Activated T-cell treated with anti-CD3 and anti-CD28 coated beads, Interleukin-2, amount 50 U/mL, for 24 hours (primary cell): ENCODE measurements at regions not wholly inside any gene's neighbourhood (a gene's known extent, or its start where the extent isn't known, plus 50 kb on each side); places are given as distances from the start of the nearest gene placed in this dataset.

Experiments used
- DNase-seq: peaks from one replicate; pipeline ENCODE4 v3.0.0-alpha.2; 2020
- H3K27ac Mint-ChIP-seq: 2 replicates; pipeline ENCODE4 v1.8.0; 2020; ENCODE audit warnings: mild to moderate bottlenecking, mixed read lengths
- H3K27me3 Mint-ChIP-seq: 2 replicates; pipeline ENCODE4 v1.8.0; 2020; ENCODE audit warnings: mixed read lengths
- H3K36me3 Mint-ChIP-seq: 2 replicates; pipeline ENCODE4 v1.8.0; 2020; ENCODE audit warnings: low read depth, mixed read lengths
- H3K4me1 Mint-ChIP-seq: 2 replicates; pipeline ENCODE4 v1.8.0; 2020; ENCODE audit warnings: low read depth, mixed read lengths
- H3K4me3 Mint-ChIP-seq: 2 replicates; pipeline ENCODE4 v1.8.0; 2020; ENCODE audit warnings: mild to moderate bottlenecking, moderate library complexity, mixed read lengths
- H3K9me3 Mint-ChIP-seq: 2 replicates; pipeline ENCODE4 v1.8.0; 2020; ENCODE audit warnings: mixed read lengths

- Mint-ChIP-seq H3K36me3 (no peaks in the 10 kb centered on the region), H3K27me3 (peaks cover 3% of the 10 kb centered on the region), H3K9me3 (no peaks in the 10 kb centered on the region), H3K4me1 (no peaks in the 10 kb centered on the region), H3K27ac (no peak overlapping the region), H3K4me3 (no peak overlapping the region)
- DNase-seq = no peak
These were observed 101.6 kb downstream of the RPL22L1 start for GRCh38 chr3:170768334-170768801.

GRCh38 chr3:170767576-170767941 is 102.4 kb downstream of the RPL22L1 start:
- Mint-ChIP-seq H3K27ac (no peak overlapping the region), H3K9me3 (no peaks in the 10 kb centered on the region), H3K27me3 (peaks cover 3% of the 10 kb centered on the region), H3K36me3 (no peaks in the 10 kb centered on the region), H3K4me3 (no peak overlapping the region), H3K4me1 (no peaks in the 10 kb centered on the region)
- no peak for DNase-seq

GRCh38 chr3:170766823-170767575 is 103.0 kb downstream of the RPL22L1 start:
- H3K9me3 Mint-ChIP-seq = no peaks in the 10 kb centered on the region
- H3K27ac Mint-ChIP-seq = no peak overlapping the region
- H3K27me3 Mint-ChIP-seq = peaks cover 3% of the 10 kb centered on the region
- no peaks in the 10 kb centered on the region for H3K4me1 Mint-ChIP-seq
- DNase-seq = no peak
- H3K36me3 Mint-ChIP-seq = no peaks in the 10 kb centered on the region
- H3K4me3 Mint-ChIP-seq = no peak overlapping the region

- Mint-ChIP-seq H3K9me3 (no peaks in the 10 kb centered on the region), H3K27ac (no peak overlapping the region), H3K4me1 (no peaks in the 10 kb centered on the region), H3K36me3 (no peaks in the 10 kb centered on the region), H3K27me3 (peaks cover 3% of the 10 kb centered on the region), H3K4me3 (no peak overlapping the region)
- DNase-seq = no peak
These were observed 103.7 kb downstream of the RPL22L1 start for GRCh38 chr3:170766253-170766652.

GRCh38 chr3:170765419-170766078 is 104.4 kb downstream of the RPL22L1 start:
- no peaks in the 10 kb centered on the region for H3K4me1 Mint-ChIP-seq
- no peak for DNase-seq
- H3K36me3 Mint-ChIP-seq = no peaks in the 10 kb centered on the region
- H3K27me3 Mint-ChIP-seq = no peaks in the 10 kb centered on the region
- no peaks in the 10 kb centered on the region for H3K9me3 Mint-ChIP-seq
- H3K4me3 Mint-ChIP-seq = no peak overlapping the region
- H3K27ac Mint-ChIP-seq = no peak overlapping the region

GRCh38 chr3:170764017-170764416 is 106.0 kb downstream of the RPL22L1 start:
- Mint-ChIP-seq H3K4me3 (no peak overlapping the region), H3K27ac (no peak overlapping the region), H3K27me3 (no peaks in the 10 kb centered on the region), H3K4me1 (no peaks in the 10 kb centered on the region), H3K36me3 (no peaks in the 10 kb centered on the region), H3K9me3 (no peaks in the 10 kb centered on the region)
- no peak for DNase-seq

GRCh38 chr3:170762064-170762463 is 107.9 kb downstream of the RPL22L1 start:
- Mint-ChIP-seq H3K27ac (no peak overlapping the region), H3K36me3 (no peaks in the 10 kb centered on the region), H3K27me3 (no peaks in the 10 kb centered on the region), H3K9me3 (no peaks in the 10 kb centered on the region), H3K4me1 (no peaks in the 10 kb centered on the region), H3K4me3 (no peak overlapping the region)
- no peak for DNase-seq

GRCh38 chr3:170761103-170761502 is 108.9 kb downstream of the RPL22L1 start:
- no peaks in the 10 kb centered on the region for H3K4me1 Mint-ChIP-seq
- H3K27me3 Mint-ChIP-seq = no peaks in the 10 kb centered on the region
- no peak for DNase-seq
- no peaks in the 10 kb centered on the region for H3K9me3 Mint-ChIP-seq
- H3K27ac Mint-ChIP-seq = no peak overlapping the region
- H3K36me3 Mint-ChIP-seq = no peaks in the 10 kb centered on the region
- no peak overlapping the region for H3K4me3 Mint-ChIP-seq

- Mint-ChIP-seq H3K4me1 (no peaks in the 10 kb centered on the region), H3K27me3 (peaks cover 5% of the 10 kb centered on the region), H3K27ac (no peak overlapping the region), H3K9me3 (no peaks in the 10 kb centered on the region), H3K36me3 (no peaks in the 10 kb centered on the region), H3K4me3 (no peak overlapping the region)
- no peak for DNase-seq
These were observed 109.8 kb downstream of the RPL22L1 start for GRCh38 chr3:170760174-170760526.

GRCh38 chr3:170759511-170760173 is 110.4 kb downstream of the RPL22L1 start:
- Mint-ChIP-seq H3K9me3 (no peaks in the 10 kb centered on the region), H3K4me1 (no peaks in the 10 kb centered on the region)

GRCh38 chr3:170757038-170757437 is 113.0 kb downstream of the RPL22L1 start:
- Mint-ChIP-seq H3K36me3 (no peaks in the 10 kb centered on the region), H3K27me3 (peaks cover 23% of the 10 kb centered on the region), H3K4me3 (no peak overlapping the region), H3K27ac (no peak overlapping the region), H3K9me3 (no peaks in the 10 kb centered on the region), H3K4me1 (no peaks in the 10 kb centered on the region)
- DNase-seq = no peak

More at GRCh38 chr3:170759511-170760173, 110.4 kb downstream of the RPL22L1 start:
- Mint-ChIP-seq H3K27ac (no peak overlapping the region), H3K36me3 (no peaks in the 10 kb centered on the region), H3K27me3 (peaks cover 5% of the 10 kb centered on the region), H3K4me3 (no peak overlapping the region)
- DNase-seq = no peak

GRCh38 chr3:170754311-170754693 is 115.7 kb downstream of the RPL22L1 start:
- Mint-ChIP-seq H3K36me3 (no peaks in the 10 kb centered on the region), H3K9me3 (no peaks in the 10 kb centered on the region), H3K4me1 (no peaks in the 10 kb centered on the region), H3K27ac (no peak overlapping the region), H3K27me3 (peaks cover 41% of the 10 kb centered on the region), H3K4me3 (no peak overlapping the region)
- DNase-seq = no peak

GRCh38 chr3:170753421-170754310 is 116.3 kb downstream of the RPL22L1 start:
- Mint-ChIP-seq H3K27ac (no peak overlapping the region), H3K9me3 (no peaks in the 10 kb centered on the region), H3K4me1 (no peaks in the 10 kb centered on the region), H3K27me3 (peaks cover 48% of the 10 kb centered on the region), H3K36me3 (no peaks in the 10 kb centered on the region), H3K4me3 (no peak overlapping the region)
- DNase-seq = no peak

- H3K27me3 Mint-ChIP-seq = peaks cover 48% of the 10 kb centered on the region
- no peak for DNase-seq
- no peaks in the 10 kb centered on the region for H3K9me3 Mint-ChIP-seq
- H3K4me3 Mint-ChIP-seq = no peak overlapping the region
- H3K27ac Mint-ChIP-seq = no peak overlapping the region
- no peaks in the 10 kb centered on the region for H3K4me1 Mint-ChIP-seq
- H3K36me3 Mint-ChIP-seq = no peaks in the 10 kb centered on the region
These were observed 117.3 kb downstream of the RPL22L1 start for GRCh38 chr3:170752571-170753155.
